ENCODE measurements at regions not wholly inside any gene's neighbourhood (a gene's known extent, or its start where the extent isn't known, plus 50 kb on each side); places are given as distances from the start of the nearest gene placed in this dataset.
"Not testable (repeated sequence)": the region's sequence is repeated elsewhere in the genome, so short reads cannot be mapped to it uniquely, and the experiment has no call there.

GRCh38 chr11:87901341-87901740 is 273.9 kb downstream of the RAB38 start:
- CTCF ChIA-PET, result no interaction called here
- DNase-seq (ENCODE audit: low spot score), result no peak
- TF ChIP-seq, protein P1, sequence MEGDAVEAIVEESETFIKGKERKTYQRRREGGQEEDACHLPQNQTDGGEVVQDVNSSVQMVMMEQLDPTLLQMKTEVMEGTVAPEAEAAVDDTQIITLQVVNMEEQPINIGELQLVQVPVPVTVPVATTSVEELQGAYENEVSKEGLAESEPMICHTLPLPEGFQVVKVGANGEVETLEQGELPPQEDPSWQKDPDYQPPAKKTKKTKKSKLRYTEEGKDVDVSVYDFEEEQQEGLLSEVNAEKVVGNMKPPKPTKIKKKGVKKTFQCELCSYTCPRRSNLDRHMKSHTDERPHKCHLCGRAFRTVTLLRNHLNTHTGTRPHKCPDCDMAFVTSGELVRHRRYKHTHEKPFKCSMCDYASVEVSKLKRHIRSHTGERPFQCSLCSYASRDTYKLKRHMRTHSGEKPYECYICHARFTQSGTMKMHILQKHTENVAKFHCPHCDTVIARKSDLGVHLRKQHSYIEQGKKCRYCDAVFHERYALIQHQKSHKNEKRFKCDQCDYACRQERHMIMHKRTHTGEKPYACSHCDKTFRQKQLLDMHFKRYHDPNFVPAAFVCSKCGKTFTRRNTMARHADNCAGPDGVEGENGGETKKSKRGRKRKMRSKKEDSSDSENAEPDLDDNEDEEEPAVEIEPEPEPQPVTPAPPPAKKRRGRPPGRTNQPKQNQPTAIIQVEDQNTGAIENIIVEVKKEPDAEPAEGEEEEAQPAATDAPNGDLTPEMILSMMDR (conservative IDR thresholded peaks at IDR 0.05; ENCODE audit: low read depth), result no peak
- POLR2A ChIA-PET (ENCODE audit: low non-redundant PET), result no interaction called here
- H3K27ac ChIP-seq, result no peak overlapping the region

DNA sequence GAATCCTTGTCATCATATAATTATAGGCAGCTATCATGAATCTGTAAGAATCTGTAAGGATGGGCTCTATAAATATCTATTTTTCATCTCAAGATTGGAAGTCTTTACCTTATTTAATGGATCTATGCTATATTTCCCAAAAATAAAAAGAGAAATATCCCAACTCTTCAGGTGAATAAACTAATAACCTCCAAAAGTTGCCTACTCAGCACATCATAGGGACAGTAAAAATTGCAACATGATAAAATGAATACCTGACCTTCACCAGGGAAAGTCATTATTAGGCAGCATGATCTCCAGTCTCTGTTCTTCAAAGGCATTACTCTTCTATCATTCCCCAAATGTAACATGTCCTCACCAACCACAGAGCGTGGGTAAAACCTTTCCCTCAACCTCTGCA is 277.3 kb downstream of the RAB38 start:
- CTCF ChIA-PET, result interaction anchor here (0.6 kb wide), 1 partner anchor 774 kb away, joined by 3 read pairs; no protein-coding TSS in a partner anchor
- DNase-seq (ENCODE audit: low spot score), result no peak
- H3K27ac ChIP-seq, result no peak overlapping the region
- TF ChIP-seq, protein P1 (conservative IDR thresholded peaks at IDR 0.05; ENCODE audit: low read depth), result no peak
- POLR2A ChIA-PET (ENCODE audit: low non-redundant PET), result no interaction called here

DNA sequence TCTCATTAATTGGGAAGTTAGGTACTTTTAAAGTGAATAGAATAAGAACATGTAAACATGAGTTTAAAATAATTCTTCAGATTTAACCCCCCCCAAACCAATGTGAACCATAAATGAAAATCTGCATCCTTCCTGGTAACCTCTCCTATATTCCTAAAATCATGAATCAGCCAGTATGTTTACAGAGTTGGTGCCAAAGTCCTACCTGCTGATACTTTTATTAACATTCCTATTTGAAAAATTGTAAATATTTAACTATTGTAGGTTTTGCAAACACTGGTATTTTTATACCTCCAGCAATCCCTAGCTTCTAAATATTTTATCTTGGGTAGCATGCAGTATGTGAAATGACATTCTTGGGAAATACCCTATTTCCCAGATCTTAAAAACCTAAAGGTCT is 278.2 kb downstream of the RAB38 start:
- H3K27ac ChIP-seq, result no peak overlapping the region
- TF ChIP-seq, protein P1 (conservative IDR thresholded peaks at IDR 0.05; ENCODE audit: low read depth), result no peak
- ChIA-PET POLR2A (ENCODE audit: low non-redundant PET) (no interaction called here), CTCF (no interaction called here)
- DNase-seq (ENCODE audit: low spot score), result no peak

DNA sequence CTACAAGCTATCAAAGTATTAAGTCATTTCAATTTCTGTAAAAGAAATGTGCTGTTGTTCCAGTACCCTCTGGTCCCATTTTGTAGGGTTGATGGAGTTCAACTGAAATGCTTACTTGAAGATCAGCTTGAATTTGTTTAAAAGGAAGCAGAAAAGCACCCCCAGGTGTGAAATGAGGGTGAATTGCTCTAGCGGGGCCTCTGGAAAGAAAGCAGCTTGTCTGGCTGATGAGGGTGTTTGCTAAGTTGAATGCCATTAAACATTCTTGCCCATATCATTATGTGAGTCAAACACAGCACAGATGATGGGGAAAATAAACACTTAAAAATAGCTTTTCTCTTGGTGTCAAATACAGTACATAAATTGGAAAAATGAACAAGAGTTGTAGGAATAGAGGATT is 280.3 kb downstream of the RAB38 start:
- DNase-seq (ENCODE audit: low spot score), result no peak
- ChIA-PET POLR2A (ENCODE audit: low non-redundant PET) (no interaction called here), CTCF (interaction anchor here (0.7 kb wide), 1 partner anchor 60 kb away, joined by 3 read pairs; no protein-coding TSS in a partner anchor)
- TF ChIP-seq, protein P1 (conservative IDR thresholded peaks at IDR 0.05; ENCODE audit: low read depth), result no peak
- H3K27ac ChIP-seq, result no peak overlapping the region

- POLR2A ChIA-PET (ENCODE audit: low non-redundant PET), result no interaction called here
- no peak for DNase-seq (ENCODE audit: low spot score)
- TF ChIP-seq, protein P1 (conservative IDR thresholded peaks at IDR 0.05; ENCODE audit: low read depth), result no peak
- H3K27ac ChIP-seq, result no peak overlapping the region
- CTCF ChIA-PET, result no interaction called here
These were observed 283.0 kb downstream of the RAB38 start for GRCh38 chr11:87892291-87892690.

- H3K27ac ChIP-seq, result no peak overlapping the region
- CTCF ChIA-PET, result no interaction called here
- POLR2A ChIA-PET (ENCODE audit: low non-redundant PET), result no interaction called here
These were observed 286.1 kb downstream of the RAB38 start for GRCh38 chr11:87889126-87889525.

DNA sequence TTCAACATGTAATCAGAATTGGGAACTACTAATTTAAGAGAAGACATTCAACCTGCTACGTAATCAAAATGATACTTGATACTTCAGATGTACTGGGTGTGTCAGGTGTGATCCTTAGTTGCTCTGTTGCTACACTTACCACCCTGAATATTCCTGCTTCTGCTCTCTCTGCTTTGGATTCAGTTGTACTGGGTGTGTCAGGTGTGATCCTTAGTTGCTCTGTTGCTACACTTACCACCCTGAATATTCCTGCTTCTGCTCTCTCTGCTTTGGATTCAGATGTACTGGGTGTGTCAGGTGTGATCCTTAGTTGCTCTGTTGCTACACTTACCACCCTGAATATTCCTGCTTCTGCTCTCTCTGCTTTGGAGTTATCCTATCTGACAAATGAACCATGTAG is 290.2 kb downstream of the RAB38 start:
- POLR2A ChIA-PET (ENCODE audit: low non-redundant PET); DNase-seq (ENCODE audit: low spot score); CTCF ChIA-PET; H3K27ac ChIP-seq: not testable (repeated sequence)

More at GRCh38 chr11:87889126-87889525, 286.1 kb downstream of the RAB38 start:
- TF ChIP-seq, protein P1 (conservative IDR thresholded peaks at IDR 0.05; ENCODE audit: low read depth), result no peak
- DNase-seq (ENCODE audit: low spot score), result no peak

All from RWPE1 (cell line).